KMS-11 (cell line): ENCODE measurements at regions not wholly inside any gene's neighbourhood (a gene's known extent, or its start where the extent isn't known, plus 50 kb on each side); places are given as distances from the start of the nearest gene placed in this dataset.

Source experiments
- H2AFZ ChIP-seq: fragments of 200-600 bp; sonication (generic); 2 replicates; pipeline ENCODE4 v1.6.1; 2016; ENCODE audit warnings: antibody characterized with exemption, mixed run types, low read depth
- H3K27ac ChIP-seq: fragments of 200-600 bp; sonication (generic); 2 replicates; pipeline ENCODE4 v1.6.1; 2016; ENCODE audit warnings: mild to moderate bottlenecking, mixed run types
- H3K27me3 ChIP-seq: fragments of 200-600 bp; sonication (generic); 2 replicates; pipeline ENCODE4 v1.6.1; 2017; ENCODE audit warnings: mild to moderate bottlenecking, low read depth, mixed run types, moderate library complexity; ENCODE audit not compliant: insufficient read depth
- H3K36me3 ChIP-seq: fragments of 200-600 bp; sonication (generic); 2 replicates; pipeline ENCODE4 v1.6.1; 2017; ENCODE audit warnings: mild to moderate bottlenecking, mixed run types; ENCODE audit not compliant: insufficient read depth
- H3K4me1 ChIP-seq: fragments of 200-600 bp; sonication (generic); 2 replicates; pipeline ENCODE4 v1.6.1; 2016; ENCODE audit warnings: mild to moderate bottlenecking, low read depth, mixed run types; ENCODE audit not compliant: poor library complexity, severe bottlenecking
- H3K4me2 ChIP-seq: fragments of 200-600 bp; sonication (generic); 2 replicates; pipeline ENCODE4 v1.7.0; 2016; ENCODE audit warnings: mild to moderate bottlenecking, mixed run types
- H3K4me3 ChIP-seq: fragments of 200-600 bp; sonication (generic); IDR thresholded peaks from 2 replicates; pipeline ENCODE4 v1.6.1; 2017; ENCODE audit warnings: low read depth, low read length, mixed read lengths; ENCODE audit not compliant: insufficient read depth
- H3K79me2 ChIP-seq: fragments of 200-600 bp; sonication (generic); 2 replicates; pipeline ENCODE4 v1.6.1; 2016; ENCODE audit warnings: low read depth, mixed run types; ENCODE audit not compliant: insufficient read depth
- H3K9ac ChIP-seq: fragments of 200-600 bp; sonication (generic); 2 replicates; pipeline ENCODE4 v1.6.1; 2016; ENCODE audit warnings: mild to moderate bottlenecking, mixed run types
- H4K20me1 ChIP-seq: fragments of 200-600 bp; sonication (generic); 2 replicates; pipeline ENCODE4 v1.6.1; 2016; ENCODE audit warnings: mild to moderate bottlenecking, mixed run types; ENCODE audit not compliant: insufficient read depth
- TF ChIP-seq, protein P1 (sequence below): fragments of 200-600 bp; sonication (generic); conservative IDR thresholded peaks from 2 replicates; pipeline ENCODE4 v1.6.1; 2017; ENCODE audit warnings: low read depth, mild to moderate bottlenecking, antibody characterized with exemption, low read length, moderate library complexity, mixed read lengths

DNA sequence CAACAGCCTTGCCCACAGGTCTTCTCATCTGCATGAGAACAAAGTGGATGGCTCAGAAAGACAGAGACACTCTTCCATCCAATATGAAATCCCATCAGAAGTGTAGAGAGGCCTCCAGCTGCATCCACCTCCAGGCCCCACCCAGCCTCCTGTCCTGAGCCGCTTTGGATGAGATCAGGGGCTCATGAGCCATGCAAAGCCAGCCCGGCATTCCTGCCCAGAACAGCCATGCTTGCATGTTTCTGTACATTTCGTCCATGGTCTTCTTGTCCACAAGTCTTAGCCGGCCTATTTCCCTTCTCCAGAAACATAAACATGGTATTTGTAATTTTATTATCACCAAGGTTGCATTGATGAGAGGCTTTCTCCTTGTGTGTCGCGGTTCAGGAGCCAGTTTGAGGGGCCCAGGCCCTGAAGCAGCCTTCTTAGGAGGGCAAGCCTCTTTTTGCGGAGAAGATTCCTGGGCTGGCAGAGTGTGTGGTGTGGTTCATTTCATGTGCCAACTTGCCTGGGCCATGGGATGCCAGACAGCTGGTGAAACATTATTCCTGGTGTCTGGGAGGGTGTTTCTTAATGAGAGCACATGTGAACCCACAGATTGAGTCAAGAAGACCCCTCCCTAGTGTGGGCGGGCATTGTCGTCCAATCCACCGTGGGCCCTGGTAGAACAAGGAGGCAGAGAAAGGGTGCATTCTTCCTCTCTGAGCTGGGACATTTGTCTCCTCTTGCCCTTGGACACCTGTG lies 928.9 kb downstream of the TBC1D22A start:
- no peaks in the 10 kb centered on the region for H4K20me1 ChIP-seq
- no peaks in the 10 kb centered on the region for H3K27me3 ChIP-seq
- TF ChIP-seq, protein P1, sequence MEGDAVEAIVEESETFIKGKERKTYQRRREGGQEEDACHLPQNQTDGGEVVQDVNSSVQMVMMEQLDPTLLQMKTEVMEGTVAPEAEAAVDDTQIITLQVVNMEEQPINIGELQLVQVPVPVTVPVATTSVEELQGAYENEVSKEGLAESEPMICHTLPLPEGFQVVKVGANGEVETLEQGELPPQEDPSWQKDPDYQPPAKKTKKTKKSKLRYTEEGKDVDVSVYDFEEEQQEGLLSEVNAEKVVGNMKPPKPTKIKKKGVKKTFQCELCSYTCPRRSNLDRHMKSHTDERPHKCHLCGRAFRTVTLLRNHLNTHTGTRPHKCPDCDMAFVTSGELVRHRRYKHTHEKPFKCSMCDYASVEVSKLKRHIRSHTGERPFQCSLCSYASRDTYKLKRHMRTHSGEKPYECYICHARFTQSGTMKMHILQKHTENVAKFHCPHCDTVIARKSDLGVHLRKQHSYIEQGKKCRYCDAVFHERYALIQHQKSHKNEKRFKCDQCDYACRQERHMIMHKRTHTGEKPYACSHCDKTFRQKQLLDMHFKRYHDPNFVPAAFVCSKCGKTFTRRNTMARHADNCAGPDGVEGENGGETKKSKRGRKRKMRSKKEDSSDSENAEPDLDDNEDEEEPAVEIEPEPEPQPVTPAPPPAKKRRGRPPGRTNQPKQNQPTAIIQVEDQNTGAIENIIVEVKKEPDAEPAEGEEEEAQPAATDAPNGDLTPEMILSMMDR, result no peak
- H2AFZ ChIP-seq, result no peak overlapping the region
- no peak overlapping the region for H3K9ac ChIP-seq
- no peaks in the 10 kb centered on the region for H3K36me3 ChIP-seq
- no peak overlapping the region for H3K4me2 ChIP-seq
- no peaks in the 10 kb centered on the region for H3K79me2 ChIP-seq
- H3K4me1 ChIP-seq, result peaks cover 17% of the 10 kb centered on the region
- no peak overlapping the region for H3K4me3 ChIP-seq
- no peak overlapping the region for H3K27ac ChIP-seq

DNA sequence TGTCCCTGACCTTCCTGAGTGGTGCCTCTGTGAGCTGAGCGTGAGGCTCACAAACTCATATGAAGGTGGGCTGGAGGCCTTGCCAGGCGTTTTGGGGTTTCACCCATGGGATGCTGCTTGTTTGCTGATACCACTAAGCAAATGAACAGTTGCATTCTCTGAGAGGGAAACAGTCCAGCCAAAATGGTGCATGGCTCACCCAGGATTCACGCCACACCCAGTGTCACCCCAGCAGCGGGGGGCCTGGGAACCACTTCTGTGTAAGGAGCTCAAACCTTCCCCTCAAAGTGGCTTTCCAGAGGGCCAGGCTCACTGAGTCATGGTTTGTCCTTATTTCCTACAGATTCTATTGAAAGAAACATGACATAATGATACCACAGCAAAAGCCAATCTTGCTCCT lies 928.1 kb downstream of the TBC1D22A start:
- no peaks in the 10 kb centered on the region for H3K36me3 ChIP-seq
- no peak overlapping the region for H3K4me3 ChIP-seq
- H3K4me1 ChIP-seq, result peaks cover 10% of the 10 kb centered on the region
- no peak overlapping the region for H3K9ac ChIP-seq
- H4K20me1 ChIP-seq, result no peaks in the 10 kb centered on the region
- no peaks in the 10 kb centered on the region for H3K27me3 ChIP-seq
- H3K4me2 ChIP-seq, result no peak overlapping the region
- TF ChIP-seq, protein P1, result no peak
- H3K79me2 ChIP-seq, result no peaks in the 10 kb centered on the region
- H3K27ac ChIP-seq, result no peak overlapping the region
- no peak overlapping the region for H2AFZ ChIP-seq

DNA sequence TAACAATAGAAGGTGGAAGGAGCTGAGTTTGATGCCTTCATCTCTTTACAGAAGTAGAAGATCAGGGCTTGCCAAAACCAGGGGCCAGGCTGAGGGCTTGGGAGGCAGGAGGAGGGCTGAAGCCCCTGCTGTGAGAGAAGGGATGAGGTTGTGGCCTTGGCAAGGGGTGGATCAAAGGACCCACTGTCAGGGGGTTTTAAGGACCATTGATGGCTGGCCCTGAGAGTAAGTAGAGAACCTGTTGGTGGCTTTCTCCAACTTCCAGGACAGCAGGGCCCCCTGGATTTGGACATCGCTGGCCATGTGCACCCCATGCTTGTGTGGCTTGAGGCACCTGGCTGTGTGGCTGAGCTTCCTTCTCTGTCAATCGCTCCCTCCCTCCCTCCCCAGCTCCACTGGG lies 927.7 kb downstream of the TBC1D22A start:
- Histone ChIP-seq H3K27me3 (no peaks in the 10 kb centered on the region), H3K27ac (no peak overlapping the region), H3K4me2 (no peak overlapping the region), H3K4me3 (no peak overlapping the region), H3K4me1 (peaks cover 8% of the 10 kb centered on the region), H3K36me3 (no peaks in the 10 kb centered on the region), H3K79me2 (no peaks in the 10 kb centered on the region), H4K20me1 (no peaks in the 10 kb centered on the region), H2AFZ (no peak overlapping the region), H3K9ac (no peak overlapping the region)
- TF ChIP-seq, protein P1, result no peak

DNA sequence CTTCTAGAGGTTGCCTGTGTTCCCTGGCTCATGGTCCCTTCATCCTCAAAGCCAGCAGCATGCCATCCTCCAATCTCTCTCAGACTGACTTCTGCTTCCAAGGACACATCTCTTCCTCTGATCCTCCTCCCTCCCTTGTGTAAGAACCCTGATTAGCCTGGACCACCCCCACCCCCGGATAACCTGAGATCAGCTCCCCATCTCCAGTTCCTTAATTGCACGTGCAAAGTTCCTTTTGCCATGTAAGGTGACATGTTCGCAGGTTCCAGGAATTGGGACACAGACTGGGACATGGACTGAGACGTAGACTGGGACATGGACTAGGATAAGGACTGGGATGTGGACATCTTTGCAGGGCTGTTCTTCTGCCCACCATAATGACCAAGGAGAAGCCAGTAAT lies 925.3 kb downstream of the TBC1D22A start:
- no peak overlapping the region for H3K4me3 ChIP-seq
- no peaks in the 10 kb centered on the region for H3K4me1 ChIP-seq
- no peaks in the 10 kb centered on the region for H3K79me2 ChIP-seq
- H3K27ac ChIP-seq, result no peak overlapping the region
- no peaks in the 10 kb centered on the region for H3K27me3 ChIP-seq
- no peaks in the 10 kb centered on the region for H3K36me3 ChIP-seq
- H3K9ac ChIP-seq, result no peak overlapping the region
- no peaks in the 10 kb centered on the region for H4K20me1 ChIP-seq
- TF ChIP-seq, protein P1, result no peak
- H2AFZ ChIP-seq, result no peak overlapping the region
- H3K4me2 ChIP-seq, result no peak overlapping the region
